Mammary epithelial cell (primary cell): ENCODE measurements at regions not wholly inside any gene's neighbourhood (a gene's known extent, or its start where the extent isn't known, plus 50 kb on each side); places are given as distances from the start of the nearest gene placed in this dataset.
"Not testable (repeated sequence)": the region's sequence is repeated elsewhere in the genome, so short reads cannot be mapped to it uniquely, and the experiment has no call there.

Experiments used
- CTCF ChIP-seq, 2 donors: IDR thresholded peaks in 1 of 2; conservative IDR thresholded peaks in 1 of 2; 2 replicates each; pipeline ENCODE4 v1.5.1; 2011 to 2012; ENCODE audit warnings: inconsistent platforms in 2 of 2, low read length in 2 of 2, mild to moderate bottlenecking in 2 of 2, control low read depth in 1 of 2, low read depth in 1 of 2; ENCODE audit not compliant: insufficient read depth in 1 of 2; ENCODE audit errors: extremely low read depth in 1 of 2
- EZH2 ChIP-seq: IDR thresholded peaks from 2 replicates; pipeline ENCODE4 v1.6.1; 2012; ENCODE audit warnings: low read length, inconsistent platforms, borderline replicate concordance

GRCh38 chr11:23887122-23887521, 609.7 kb upstream of the LUZP2 start:
- TF ChIP-seq CTCF (conservative IDR thresholded peaks at IDR 0.05 in 1 of 2, IDR thresholded peaks at IDR 0.05 in 1 of 2; ENCODE audit: extremely low read depth in 1 of 2, insufficient read depth in 1 of 2, low read depth in 1 of 2, low read length in 2 of 2); EZH2: not testable (repeated sequence)
